Mesendoderm (in vitro differentiated cells): ENCODE measurements at regions not wholly inside any gene's neighbourhood (a gene's known extent, or its start where the extent isn't known, plus 50 kb on each side); places are given as distances from the start of the nearest gene placed in this dataset.

Experiments used
- DNase-seq: peaks from one replicate; pipeline ENCODE4 v3.0.0; 2013
- H2AK5ac ChIP-seq: 2 replicates; pipeline ENCODE4 v1.6.1; 2013; ENCODE audit warnings: low read length, inconsistent platforms
- H2BK120ac ChIP-seq: 2 replicates; pipeline ENCODE4 v1.6.1; 2013; ENCODE audit warnings: low read depth, mild to moderate bottlenecking, low read length, moderate library complexity, mixed read lengths
- H2BK15ac ChIP-seq: replicated peaks from 2 replicates; pipeline ENCODE4 v1.6.1; 2013; ENCODE audit warnings: low read depth, mild to moderate bottlenecking, moderate library complexity
- H2BK5ac ChIP-seq: 2 replicates; pipeline ENCODE4 v1.6.1; 2013; ENCODE audit warnings: low read length, inconsistent platforms
- H3K18ac ChIP-seq: 2 replicates; pipeline ENCODE4 v1.6.1; 2013; ENCODE audit warnings: mild to moderate bottlenecking, low read length, mixed read lengths
- H3K23ac ChIP-seq: one replicate; pipeline ENCODE4 v1.6.1; 2013; ENCODE audit warnings: low read length
- H3K27ac ChIP-seq: 2 replicates; pipeline ENCODE4 v1.5.1; 2013; ENCODE audit warnings: low read depth, mild to moderate bottlenecking, inconsistent platforms, low read length, moderate library complexity
- H3K27me3 ChIP-seq: 2 replicates; pipeline ENCODE4 v1.6.1; 2013; ENCODE audit warnings: low read length, control low read depth, mild to moderate bottlenecking, inconsistent platforms; ENCODE audit not compliant: insufficient read depth, poor library complexity
- H3K36me3 ChIP-seq: 2 replicates; pipeline ENCODE4 v1.6.1; 2013; ENCODE audit warnings: low read length, inconsistent platforms; ENCODE audit not compliant: control insufficient read depth, insufficient read depth
- H3K4ac ChIP-seq: one replicate; pipeline ENCODE4 v1.6.1; 2013; ENCODE audit warnings: low read depth, mild to moderate bottlenecking, low read length, moderate library complexity
- H3K4me1 ChIP-seq: 2 replicates; pipeline ENCODE4 v1.6.1; 2013; ENCODE audit warnings: low read depth, low read length, inconsistent platforms; ENCODE audit not compliant: control insufficient read depth
- H3K4me2 ChIP-seq: 2 replicates; pipeline ENCODE4 v1.6.1; 2013; ENCODE audit warnings: low read length
- H3K4me3 ChIP-seq: 2 replicates; pipeline ENCODE4 v1.5.1; 2013; ENCODE audit warnings: mild to moderate bottlenecking, low read length
- H3K56ac ChIP-seq: one replicate; pipeline ENCODE4 v1.6.1; 2013; ENCODE audit warnings: low read length
- H3K79me1 ChIP-seq: 2 replicates; pipeline ENCODE4 v1.6.1; 2013; ENCODE audit warnings: low read length, inconsistent platforms
- H3K79me2 ChIP-seq: 2 replicates; pipeline ENCODE4 v1.6.1; 2013; ENCODE audit warnings: mild to moderate bottlenecking, low read length; ENCODE audit not compliant: control insufficient read depth, insufficient read depth
- H3K9ac ChIP-seq: 2 replicates; pipeline ENCODE4 v1.6.1; 2013; ENCODE audit warnings: low read length, inconsistent platforms
- H4K5ac ChIP-seq: one replicate; pipeline ENCODE4 v1.6.1; 2013; ENCODE audit warnings: low read length
- H4K8ac ChIP-seq: one replicate; pipeline ENCODE4 v1.6.1; 2013; ENCODE audit warnings: low read depth, mild to moderate bottlenecking, control low read depth, low read length, moderate library complexity
- WGBS: extraction: QIAGEN DNeasy Blood & Tissue Kit; methylation state at CpG from one replicate; pipeline ENCODE4 v1.1.7; 2013; ENCODE audit warnings: low lambda C conversion rate, missing lambda C conversion rate; ENCODE audit not compliant: insufficient coverage; ENCODE audit errors: extremely low coverage; 5-methylcytosine and 5-hydroxymethylcytosine counted together

GRCh38 chr6:19121521-19121920 lies 715.6 kb upstream of the ID4 start:
- H2BK120ac ChIP-seq, result no peak overlapping the region
- H3K23ac ChIP-seq, result no peak overlapping the region
- H4K5ac ChIP-seq, result no peak overlapping the region
- no peaks in the 10 kb centered on the region for H3K27me3 ChIP-seq
- no peak overlapping the region for H3K9ac ChIP-seq
- no peaks in the 10 kb centered on the region for H3K79me2 ChIP-seq
- no peak overlapping the region for H2BK15ac ChIP-seq
- no peaks in the 10 kb centered on the region for H3K4me1 ChIP-seq
- no peak overlapping the region for H3K4me2 ChIP-seq
- H2AK5ac ChIP-seq, result no peak overlapping the region
- no peaks in the 10 kb centered on the region for H3K79me1 ChIP-seq
- no peak for DNase-seq
- H3K4me3 ChIP-seq, result no peak overlapping the region
- no peak overlapping the region for H3K56ac ChIP-seq
- H3K4ac ChIP-seq, result no peak overlapping the region
- H3K27ac ChIP-seq, result no peak overlapping the region
- H2BK5ac ChIP-seq, result no peak overlapping the region
- no peak overlapping the region for H3K18ac ChIP-seq
- H3K36me3 ChIP-seq, result no peaks in the 10 kb centered on the region
- no peak overlapping the region for H4K8ac ChIP-seq

GRCh38 chr6:19127081-19127480 lies 710.1 kb upstream of the ID4 start:
- no peak overlapping the region for H4K5ac ChIP-seq
- no peak overlapping the region for H3K18ac ChIP-seq
- H3K4me2 ChIP-seq, result no peak overlapping the region
- H3K36me3 ChIP-seq, result no peaks in the 10 kb centered on the region
- no peak overlapping the region for H2AK5ac ChIP-seq
- no peak for DNase-seq
- no CpG with 5 or more reads among the region's 3 CpGs for WGBS
- H3K79me1 ChIP-seq, result no peaks in the 10 kb centered on the region
- no peak overlapping the region for H4K8ac ChIP-seq
- no peak overlapping the region for H3K4ac ChIP-seq
- no peak overlapping the region for H3K27ac ChIP-seq
- H2BK120ac ChIP-seq, result no peak overlapping the region
- H3K56ac ChIP-seq, result no peak overlapping the region
- H2BK15ac ChIP-seq, result no peak overlapping the region
- H3K4me1 ChIP-seq, result no peaks in the 10 kb centered on the region
- H3K4me3 ChIP-seq, result no peak overlapping the region
- H3K79me2 ChIP-seq, result no peaks in the 10 kb centered on the region
- H3K9ac ChIP-seq, result no peak overlapping the region
- no peak overlapping the region for H3K23ac ChIP-seq
- no peak overlapping the region for H2BK5ac ChIP-seq
- no peaks in the 10 kb centered on the region for H3K27me3 ChIP-seq

GRCh38 chr6:19128701-19129100 lies 708.5 kb upstream of the ID4 start:
- Histone ChIP-seq H3K4me3 (no peak overlapping the region), H3K27ac (no peak overlapping the region), H3K79me2 (no peaks in the 10 kb centered on the region), H2BK120ac (no peak overlapping the region), H3K36me3 (no peaks in the 10 kb centered on the region), H2BK5ac (no peak overlapping the region), H3K79me1 (no peaks in the 10 kb centered on the region), H3K23ac (no peak overlapping the region), H3K56ac (no peak overlapping the region), H2BK15ac (no peak overlapping the region), H4K5ac (no peak overlapping the region), H3K4me2 (no peak overlapping the region), H3K4me1 (no peaks in the 10 kb centered on the region), H2AK5ac (no peak overlapping the region), H4K8ac (no peak overlapping the region), H3K27me3 (no peaks in the 10 kb centered on the region), H3K18ac (no peak overlapping the region), H3K9ac (no peak overlapping the region), H3K4ac (no peak overlapping the region)
- WGBS, result no CpG with 5 or more reads among the region's 8 CpGs
- no peak for DNase-seq

- H3K56ac ChIP-seq, result no peak overlapping the region
- no peak overlapping the region for H2BK120ac ChIP-seq
- H4K5ac ChIP-seq, result no peak overlapping the region
- H3K36me3 ChIP-seq, result no peaks in the 10 kb centered on the region
- no CpG with 5 or more reads among the region's 2 CpGs for WGBS
- no peaks in the 10 kb centered on the region for H3K79me1 ChIP-seq
- DNase-seq, result no peak
- H3K23ac ChIP-seq, result no peak overlapping the region
- H2BK15ac ChIP-seq, result no peak overlapping the region
- H3K27ac ChIP-seq, result no peak overlapping the region
- no peaks in the 10 kb centered on the region for H3K27me3 ChIP-seq
- H3K4me2 ChIP-seq, result no peak overlapping the region
- no peak overlapping the region for H2AK5ac ChIP-seq
- no peaks in the 10 kb centered on the region for H3K79me2 ChIP-seq
- H3K4me3 ChIP-seq, result no peak overlapping the region
- H3K4ac ChIP-seq, result no peak overlapping the region
- no peak overlapping the region for H4K8ac ChIP-seq
- H3K9ac ChIP-seq, result no peak overlapping the region
- no peak overlapping the region for H2BK5ac ChIP-seq
- no peak overlapping the region for H3K18ac ChIP-seq
- no peaks in the 10 kb centered on the region for H3K4me1 ChIP-seq
Observed at GRCh38 chr6:19135706-19136105, 701.5 kb upstream of the ID4 start.

GRCh38 chr6:19137505-19137904 lies 699.7 kb upstream of the ID4 start:
- Histone ChIP-seq H3K36me3 (no peaks in the 10 kb centered on the region), H3K18ac (no peak overlapping the region), H3K4me1 (no peaks in the 10 kb centered on the region), H3K27ac (no peak overlapping the region), H3K9ac (no peak overlapping the region), H3K27me3 (no peaks in the 10 kb centered on the region), H3K4ac (no peak overlapping the region), H2BK15ac (no peak overlapping the region), H2BK120ac (no peak overlapping the region), H4K5ac (no peak overlapping the region), H3K56ac (no peak overlapping the region), H3K79me2 (no peaks in the 10 kb centered on the region), H2AK5ac (no peak overlapping the region), H4K8ac (no peak overlapping the region), H2BK5ac (no peak overlapping the region), H3K79me1 (no peaks in the 10 kb centered on the region), H3K4me2 (no peak overlapping the region), H3K23ac (no peak overlapping the region), H3K4me3 (no peak overlapping the region)
- WGBS, result no CpG with 5 or more reads among the region's 4 CpGs
- peak; percentile 1 for DNase-seq

GRCh38 chr6:19142275-19142674 lies 694.9 kb upstream of the ID4 start:
- Histone ChIP-seq H2BK15ac (no peak overlapping the region), H4K8ac (no peak overlapping the region), H4K5ac (no peak overlapping the region), H3K27ac (no peak overlapping the region), H2BK5ac (no peak overlapping the region), H3K4ac (no peak overlapping the region), H3K4me3 (no peak overlapping the region), H3K56ac (no peak overlapping the region), H2AK5ac (no peak overlapping the region), H3K18ac (no peak overlapping the region), H3K4me2 (no peak overlapping the region), H3K36me3 (no peaks in the 10 kb centered on the region), H3K27me3 (no peaks in the 10 kb centered on the region), H3K9ac (no peak overlapping the region), H3K4me1 (no peaks in the 10 kb centered on the region), H3K79me1 (no peaks in the 10 kb centered on the region), H3K23ac (no peak overlapping the region), H2BK120ac (no peak overlapping the region), H3K79me2 (no peaks in the 10 kb centered on the region)
- WGBS, result no CpG with 5 or more reads among the region's 5 CpGs
- no peak for DNase-seq
